ENCODE measurements at regions not wholly inside any gene's neighbourhood (a gene's known extent, or its start where the extent isn't known, plus 50 kb on each side); places are given as distances from the start of the nearest gene placed in this dataset.

DNA sequence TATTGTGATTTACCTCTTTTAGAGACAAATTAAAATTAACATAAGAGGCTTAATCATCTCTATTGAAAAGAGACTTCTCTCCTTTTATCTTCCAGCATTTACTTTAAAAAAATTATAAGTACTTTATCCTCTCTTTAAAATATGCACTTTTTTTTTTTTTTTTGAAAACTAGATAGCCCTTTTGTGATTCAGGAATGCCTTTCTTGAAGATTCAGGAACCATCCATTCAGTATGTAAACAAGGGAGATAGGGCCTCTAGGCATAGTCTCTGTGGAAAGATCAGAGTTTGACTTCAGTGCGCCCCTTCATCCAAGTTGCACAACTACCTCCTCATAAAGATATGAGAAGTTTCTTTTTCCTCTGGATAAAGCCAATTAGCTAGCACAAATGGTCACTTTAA, 1163.7 kb downstream of the SI start:
- TF ChIP-seq, protein P1, sequence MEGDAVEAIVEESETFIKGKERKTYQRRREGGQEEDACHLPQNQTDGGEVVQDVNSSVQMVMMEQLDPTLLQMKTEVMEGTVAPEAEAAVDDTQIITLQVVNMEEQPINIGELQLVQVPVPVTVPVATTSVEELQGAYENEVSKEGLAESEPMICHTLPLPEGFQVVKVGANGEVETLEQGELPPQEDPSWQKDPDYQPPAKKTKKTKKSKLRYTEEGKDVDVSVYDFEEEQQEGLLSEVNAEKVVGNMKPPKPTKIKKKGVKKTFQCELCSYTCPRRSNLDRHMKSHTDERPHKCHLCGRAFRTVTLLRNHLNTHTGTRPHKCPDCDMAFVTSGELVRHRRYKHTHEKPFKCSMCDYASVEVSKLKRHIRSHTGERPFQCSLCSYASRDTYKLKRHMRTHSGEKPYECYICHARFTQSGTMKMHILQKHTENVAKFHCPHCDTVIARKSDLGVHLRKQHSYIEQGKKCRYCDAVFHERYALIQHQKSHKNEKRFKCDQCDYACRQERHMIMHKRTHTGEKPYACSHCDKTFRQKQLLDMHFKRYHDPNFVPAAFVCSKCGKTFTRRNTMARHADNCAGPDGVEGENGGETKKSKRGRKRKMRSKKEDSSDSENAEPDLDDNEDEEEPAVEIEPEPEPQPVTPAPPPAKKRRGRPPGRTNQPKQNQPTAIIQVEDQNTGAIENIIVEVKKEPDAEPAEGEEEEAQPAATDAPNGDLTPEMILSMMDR (IDR thresholded peaks at IDR 0.05): no peak
- TF ChIP-seq POLR2A (IDR thresholded peaks at IDR 0.05): no peak
